LNCaP clone FGC (cell line): ENCODE measurements at regions not wholly inside any gene's neighbourhood (a gene's known extent, or its start where the extent isn't known, plus 50 kb on each side); places are given as distances from the start of the nearest gene placed in this dataset.
A peak's percentile ranks its signal among the peaks of the same experiment; 100 is the strongest.

Experiments
- DNase-seq: peaks from one replicate; pipeline ENCODE4 v3.0.0-alpha.2; 2011; ENCODE audit warnings: low read depth
- H3K4me3 ChIP-seq: 2 replicates; pipeline ENCODE4 v1.5.1; 2011; ENCODE audit warnings: mild to moderate bottlenecking, low read depth, low read length, control low read depth
- TF ChIP-seq, protein P1 (sequence below): IDR thresholded peaks from 2 replicates; pipeline ENCODE4 v1.5.1; 2012; ENCODE audit warnings: mild to moderate bottlenecking; ENCODE audit not compliant: control insufficient read depth, insufficient read depth; ENCODE audit errors: extremely low read depth

DNA sequence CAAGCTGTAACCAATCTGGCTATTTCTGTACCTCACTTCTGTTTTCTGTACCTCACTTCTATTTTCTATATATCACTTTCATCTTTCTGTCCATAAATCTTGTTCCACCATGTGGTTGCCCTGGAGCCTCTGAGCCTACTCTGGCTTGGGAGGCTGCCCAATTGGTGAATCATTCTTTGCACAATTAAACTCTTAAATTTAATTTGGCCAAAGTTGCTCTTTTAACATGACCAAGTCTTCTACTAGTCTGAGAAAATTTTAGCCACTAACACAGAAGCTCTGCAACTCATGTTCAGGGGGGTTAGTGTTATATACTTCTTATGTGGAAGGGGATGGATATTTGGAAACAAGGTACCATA, 503.5 kb downstream of the KIF20B start:
- no peak overlapping the region for H3K4me3 ChIP-seq
- DNase-seq: peak; percentile 6
- TF ChIP-seq, protein P1, sequence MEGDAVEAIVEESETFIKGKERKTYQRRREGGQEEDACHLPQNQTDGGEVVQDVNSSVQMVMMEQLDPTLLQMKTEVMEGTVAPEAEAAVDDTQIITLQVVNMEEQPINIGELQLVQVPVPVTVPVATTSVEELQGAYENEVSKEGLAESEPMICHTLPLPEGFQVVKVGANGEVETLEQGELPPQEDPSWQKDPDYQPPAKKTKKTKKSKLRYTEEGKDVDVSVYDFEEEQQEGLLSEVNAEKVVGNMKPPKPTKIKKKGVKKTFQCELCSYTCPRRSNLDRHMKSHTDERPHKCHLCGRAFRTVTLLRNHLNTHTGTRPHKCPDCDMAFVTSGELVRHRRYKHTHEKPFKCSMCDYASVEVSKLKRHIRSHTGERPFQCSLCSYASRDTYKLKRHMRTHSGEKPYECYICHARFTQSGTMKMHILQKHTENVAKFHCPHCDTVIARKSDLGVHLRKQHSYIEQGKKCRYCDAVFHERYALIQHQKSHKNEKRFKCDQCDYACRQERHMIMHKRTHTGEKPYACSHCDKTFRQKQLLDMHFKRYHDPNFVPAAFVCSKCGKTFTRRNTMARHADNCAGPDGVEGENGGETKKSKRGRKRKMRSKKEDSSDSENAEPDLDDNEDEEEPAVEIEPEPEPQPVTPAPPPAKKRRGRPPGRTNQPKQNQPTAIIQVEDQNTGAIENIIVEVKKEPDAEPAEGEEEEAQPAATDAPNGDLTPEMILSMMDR: no peak

DNA sequence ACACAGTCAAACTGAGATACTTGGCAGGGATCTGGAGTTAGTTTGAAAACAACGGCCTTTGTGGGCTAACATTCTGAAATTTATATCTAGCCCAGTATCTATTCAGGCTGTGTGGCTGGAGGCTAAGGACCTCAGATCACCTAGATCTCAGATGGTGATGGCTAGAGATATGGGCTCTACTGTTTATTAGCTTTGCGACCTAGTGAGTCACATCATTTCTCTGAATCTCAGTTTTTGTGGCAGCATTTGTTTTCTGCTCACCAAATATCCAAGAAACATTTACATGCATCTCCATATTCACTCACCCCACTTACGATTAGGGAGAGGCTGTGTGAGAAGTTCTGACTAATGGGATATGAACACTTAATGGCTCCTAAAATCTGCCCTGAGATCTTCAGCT, 503.9 kb downstream of the KIF20B start:
- no peak overlapping the region for H3K4me3 ChIP-seq
- TF ChIP-seq, protein P1: no peak
- no peak for DNase-seq

DNA sequence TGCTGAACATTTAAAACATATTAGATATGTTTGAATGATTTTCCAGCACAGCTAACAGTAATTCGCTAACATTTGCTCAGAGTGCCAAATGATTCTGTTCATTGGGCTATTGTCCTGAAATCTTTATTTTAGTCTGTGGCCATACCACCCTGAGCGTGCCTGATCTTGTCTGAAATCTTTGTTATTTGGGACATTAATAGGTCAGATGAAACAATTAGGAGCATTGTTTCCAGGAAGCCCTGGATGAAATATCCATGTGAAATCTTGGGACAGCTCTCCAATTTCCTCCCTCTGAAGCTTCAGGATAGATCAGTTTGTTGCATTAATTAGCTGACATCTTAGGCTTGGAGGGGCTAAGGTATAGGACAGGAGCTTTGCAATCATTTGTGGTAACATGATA, 512.0 kb downstream of the KIF20B start:
- no peak for DNase-seq
- no peak overlapping the region for H3K4me3 ChIP-seq
- TF ChIP-seq, protein P1: no peak

DNA sequence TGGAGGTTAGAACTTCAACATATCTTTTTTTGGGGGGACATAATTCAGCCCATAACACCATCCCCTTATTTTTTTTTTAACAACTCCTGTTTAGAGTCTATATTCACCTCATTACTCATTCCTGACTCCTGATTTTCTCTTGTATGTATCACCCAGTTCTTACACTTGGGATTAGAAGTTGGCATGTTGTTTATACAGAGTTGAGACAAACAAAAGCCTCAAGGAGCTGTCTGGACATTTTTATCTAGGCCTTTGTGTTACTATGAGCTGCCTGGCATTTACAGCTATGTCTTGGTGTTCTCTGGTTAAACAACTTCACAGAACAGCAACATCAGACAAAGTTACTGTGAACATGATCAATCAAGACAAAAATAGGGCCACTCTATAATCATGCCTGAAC, 517.5 kb downstream of the KIF20B start:
- no peak for DNase-seq
- TF ChIP-seq, protein P1: no peak
- no peak overlapping the region for H3K4me3 ChIP-seq

DNA sequence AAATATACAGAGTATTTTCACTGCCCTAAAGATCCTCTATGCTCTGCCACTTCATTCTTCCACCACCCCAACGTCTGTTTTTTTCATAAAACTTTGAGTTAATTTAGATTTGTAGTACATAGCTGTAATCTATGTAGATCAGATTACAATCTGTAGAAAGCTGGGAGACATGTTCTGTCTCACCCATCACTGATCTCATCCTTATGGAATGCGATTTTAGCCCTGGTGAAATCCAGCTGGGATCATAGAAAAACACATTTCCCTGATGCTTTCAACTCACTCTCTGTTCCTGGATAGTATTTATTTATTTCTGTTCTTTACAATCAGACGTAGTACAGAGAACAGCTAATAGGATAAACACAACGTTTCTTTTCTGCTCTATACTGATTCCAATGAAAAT, 521.0 kb downstream of the KIF20B start:
- DNase-seq: no peak
- TF ChIP-seq, protein P1: no peak
- H3K4me3 ChIP-seq: no peak overlapping the region

DNA sequence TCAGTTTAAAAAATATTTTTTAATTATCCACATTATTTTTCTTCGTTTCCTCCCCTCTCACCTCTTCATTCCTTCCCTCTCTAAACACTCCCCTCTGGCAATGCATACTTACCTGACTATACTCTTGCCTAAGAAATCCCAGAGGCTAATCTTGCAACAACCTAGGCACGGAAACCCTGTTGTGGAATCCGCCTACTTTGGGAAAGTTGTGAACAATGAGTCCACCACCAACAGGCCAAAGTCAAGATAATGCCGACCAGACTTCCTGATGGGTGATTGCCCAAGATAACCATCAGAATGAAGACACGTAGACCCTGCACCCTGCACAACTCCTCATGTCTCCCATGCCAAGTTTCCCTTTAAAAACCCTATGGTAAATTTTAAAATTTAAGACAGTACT, 521.5 kb downstream of the KIF20B start:
- no peak overlapping the region for H3K4me3 ChIP-seq
- TF ChIP-seq, protein P1: no peak
- DNase-seq: no peak

DNA sequence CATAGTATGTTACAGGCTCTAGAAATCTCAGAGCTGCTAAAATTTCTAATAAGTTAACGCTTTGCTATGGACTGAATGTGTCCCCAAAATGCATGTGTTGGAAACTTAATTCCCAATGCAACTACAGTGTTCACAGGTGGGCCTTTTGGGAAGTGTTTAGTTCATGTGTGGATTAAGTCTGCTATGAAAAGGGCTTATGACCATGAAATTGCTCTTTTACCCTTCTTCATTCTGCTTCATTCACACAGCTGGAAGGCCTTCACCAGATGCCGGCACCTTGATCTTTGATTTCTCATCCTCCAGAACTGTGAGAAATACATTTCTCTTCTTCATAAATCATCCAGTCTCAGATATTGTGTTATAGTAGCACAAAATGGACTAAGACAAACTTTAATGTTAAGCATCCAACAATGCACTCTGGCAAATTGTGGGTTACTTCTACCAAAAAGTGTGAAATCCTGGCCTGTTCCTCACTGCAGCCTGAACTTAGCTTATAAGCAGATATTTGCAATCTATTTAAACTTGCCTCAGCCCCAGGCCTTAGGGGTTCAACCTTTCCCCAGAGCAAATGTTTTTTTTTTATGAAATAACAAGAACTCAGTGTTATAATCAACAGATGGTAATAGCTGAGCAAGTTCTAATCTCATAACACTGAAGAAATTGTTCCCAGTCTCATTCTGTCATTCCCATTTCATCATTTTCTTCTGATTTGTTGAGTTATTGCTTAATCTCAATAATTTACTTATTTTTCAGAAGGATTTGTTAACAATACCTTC, 523.6 kb downstream of the KIF20B start:
- DNase-seq: no peak
- TF ChIP-seq, protein P1: no peak

More for the DNA sequence above, 523.6 kb downstream of the KIF20B start:
- no peak overlapping the region for H3K4me3 ChIP-seq
